HepG2 (cell line): ENCODE measurements at regions not wholly inside any gene's neighbourhood (a gene's known extent, or its start where the extent isn't known, plus 50 kb on each side); places are given as distances from the start of the nearest gene placed in this dataset.

Experiments used
- CHCHD3 ChIP-seq: sonication (generic); formaldehyde crosslinking; IDR thresholded peaks from 2 replicates; pipeline ENCODE4 v1.8.0; 2022; ENCODE audit warnings: mild to moderate bottlenecking, missing genetic modification reagents, moderate library complexity
- CHD2 ChIP-seq: IDR thresholded peaks from 2 replicates; pipeline ENCODE4 v1.6.1; 2011; ENCODE audit warnings: low read depth, low read length, improper control_type of control experiment
- MIER2 ChIP-seq: IDR thresholded peaks from 2 replicates; pipeline ENCODE4 v1.6.1; 2016; ENCODE audit warnings: missing biosample characterization, missing genetic modification reagents
- NFE2L2 ChIP-seq: fragments of 150-350 bp; IDR thresholded peaks from 2 replicates; pipeline ENCODE4 v1.6.1; 2014; ENCODE audit warnings: low read length
- NKX3-1 ChIP-seq: sonication (generic); formaldehyde crosslinking; IDR thresholded peaks from 2 replicates; pipeline ENCODE4 v1.5.0; 2020; ENCODE audit warnings: missing genetic modification reagents
- SIX4 ChIP-seq: sonication (generic); formaldehyde crosslinking; IDR thresholded peaks from 2 replicates; pipeline ENCODE4 v1.4.0; 2020; ENCODE audit warnings: missing genetic modification reagents
- ZNF256 ChIP-seq: sonication (generic); formaldehyde crosslinking; conservative IDR thresholded peaks from 2 replicates; pipeline ENCODE4 v1.4.0; 2020; ENCODE audit warnings: missing genetic modification reagents
- ZNF460 ChIP-seq: sonication (generic); formaldehyde crosslinking; IDR thresholded peaks from 2 replicates; pipeline ENCODE4 v1.5.1; 2020; ENCODE audit warnings: missing genetic modification reagents, mild to moderate bottlenecking, borderline replicate concordance
- TF ChIP-seq, protein P1 (sequence below): sonication (generic); formaldehyde crosslinking; IDR thresholded peaks from one replicate; pipeline ENCODE4 v1.5.1; 2020; ENCODE audit warnings: mild to moderate bottlenecking, missing genetic modification reagents; ENCODE audit errors: not compliant biosample characterization
- TF ChIP-seq, protein P2 (sequence below): sonication (generic); formaldehyde crosslinking; IDR thresholded peaks from 2 replicates; pipeline ENCODE4 v1.5.0; 2020; ENCODE audit warnings: mild to moderate bottlenecking, missing genetic modification reagents, borderline replicate concordance
- TF ChIP-seq, protein P3 (sequence below): sonication (generic); formaldehyde crosslinking; conservative IDR thresholded peaks from 2 replicates; pipeline ENCODE4 v1.5.0; 2020; ENCODE audit warnings: missing genetic modification reagents
- TF ChIP-seq, protein P4 (sequence below), 2 experiments: sonication (generic) in 1 of 2; formaldehyde crosslinking in 1 of 2; IDR thresholded peaks; 2 replicates each; pipeline versions ENCODE4 v1.6.1 to v1.9.0; 2014 to 2022; ENCODE audit warnings: antibody characterized with exemption in 1 of 2, borderline replicate concordance in 1 of 2, inconsistent platforms in 1 of 2, low read depth in 1 of 2, missing genetic modification reagents in 1 of 2

DNA sequence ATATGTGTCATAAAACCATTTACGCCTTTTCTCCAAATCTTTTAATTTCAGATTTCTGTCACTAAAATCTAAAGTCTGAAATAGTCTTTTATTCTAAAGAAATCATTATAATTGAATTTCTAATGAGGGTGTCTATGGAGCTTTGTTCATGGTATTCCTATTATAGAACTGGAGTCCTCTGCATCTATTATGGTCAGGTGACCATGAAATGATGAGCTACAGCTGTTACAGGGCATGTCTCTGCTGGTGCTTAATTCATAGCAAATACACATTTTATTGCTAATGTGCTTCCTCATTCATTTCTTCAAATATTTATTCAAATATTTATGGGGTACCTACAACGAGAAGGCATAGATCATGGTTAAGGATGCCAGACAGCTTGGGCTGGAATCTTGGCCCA is 126.1 kb downstream of the NAA11 start (continued):
- TF ChIP-seq, protein P1, sequence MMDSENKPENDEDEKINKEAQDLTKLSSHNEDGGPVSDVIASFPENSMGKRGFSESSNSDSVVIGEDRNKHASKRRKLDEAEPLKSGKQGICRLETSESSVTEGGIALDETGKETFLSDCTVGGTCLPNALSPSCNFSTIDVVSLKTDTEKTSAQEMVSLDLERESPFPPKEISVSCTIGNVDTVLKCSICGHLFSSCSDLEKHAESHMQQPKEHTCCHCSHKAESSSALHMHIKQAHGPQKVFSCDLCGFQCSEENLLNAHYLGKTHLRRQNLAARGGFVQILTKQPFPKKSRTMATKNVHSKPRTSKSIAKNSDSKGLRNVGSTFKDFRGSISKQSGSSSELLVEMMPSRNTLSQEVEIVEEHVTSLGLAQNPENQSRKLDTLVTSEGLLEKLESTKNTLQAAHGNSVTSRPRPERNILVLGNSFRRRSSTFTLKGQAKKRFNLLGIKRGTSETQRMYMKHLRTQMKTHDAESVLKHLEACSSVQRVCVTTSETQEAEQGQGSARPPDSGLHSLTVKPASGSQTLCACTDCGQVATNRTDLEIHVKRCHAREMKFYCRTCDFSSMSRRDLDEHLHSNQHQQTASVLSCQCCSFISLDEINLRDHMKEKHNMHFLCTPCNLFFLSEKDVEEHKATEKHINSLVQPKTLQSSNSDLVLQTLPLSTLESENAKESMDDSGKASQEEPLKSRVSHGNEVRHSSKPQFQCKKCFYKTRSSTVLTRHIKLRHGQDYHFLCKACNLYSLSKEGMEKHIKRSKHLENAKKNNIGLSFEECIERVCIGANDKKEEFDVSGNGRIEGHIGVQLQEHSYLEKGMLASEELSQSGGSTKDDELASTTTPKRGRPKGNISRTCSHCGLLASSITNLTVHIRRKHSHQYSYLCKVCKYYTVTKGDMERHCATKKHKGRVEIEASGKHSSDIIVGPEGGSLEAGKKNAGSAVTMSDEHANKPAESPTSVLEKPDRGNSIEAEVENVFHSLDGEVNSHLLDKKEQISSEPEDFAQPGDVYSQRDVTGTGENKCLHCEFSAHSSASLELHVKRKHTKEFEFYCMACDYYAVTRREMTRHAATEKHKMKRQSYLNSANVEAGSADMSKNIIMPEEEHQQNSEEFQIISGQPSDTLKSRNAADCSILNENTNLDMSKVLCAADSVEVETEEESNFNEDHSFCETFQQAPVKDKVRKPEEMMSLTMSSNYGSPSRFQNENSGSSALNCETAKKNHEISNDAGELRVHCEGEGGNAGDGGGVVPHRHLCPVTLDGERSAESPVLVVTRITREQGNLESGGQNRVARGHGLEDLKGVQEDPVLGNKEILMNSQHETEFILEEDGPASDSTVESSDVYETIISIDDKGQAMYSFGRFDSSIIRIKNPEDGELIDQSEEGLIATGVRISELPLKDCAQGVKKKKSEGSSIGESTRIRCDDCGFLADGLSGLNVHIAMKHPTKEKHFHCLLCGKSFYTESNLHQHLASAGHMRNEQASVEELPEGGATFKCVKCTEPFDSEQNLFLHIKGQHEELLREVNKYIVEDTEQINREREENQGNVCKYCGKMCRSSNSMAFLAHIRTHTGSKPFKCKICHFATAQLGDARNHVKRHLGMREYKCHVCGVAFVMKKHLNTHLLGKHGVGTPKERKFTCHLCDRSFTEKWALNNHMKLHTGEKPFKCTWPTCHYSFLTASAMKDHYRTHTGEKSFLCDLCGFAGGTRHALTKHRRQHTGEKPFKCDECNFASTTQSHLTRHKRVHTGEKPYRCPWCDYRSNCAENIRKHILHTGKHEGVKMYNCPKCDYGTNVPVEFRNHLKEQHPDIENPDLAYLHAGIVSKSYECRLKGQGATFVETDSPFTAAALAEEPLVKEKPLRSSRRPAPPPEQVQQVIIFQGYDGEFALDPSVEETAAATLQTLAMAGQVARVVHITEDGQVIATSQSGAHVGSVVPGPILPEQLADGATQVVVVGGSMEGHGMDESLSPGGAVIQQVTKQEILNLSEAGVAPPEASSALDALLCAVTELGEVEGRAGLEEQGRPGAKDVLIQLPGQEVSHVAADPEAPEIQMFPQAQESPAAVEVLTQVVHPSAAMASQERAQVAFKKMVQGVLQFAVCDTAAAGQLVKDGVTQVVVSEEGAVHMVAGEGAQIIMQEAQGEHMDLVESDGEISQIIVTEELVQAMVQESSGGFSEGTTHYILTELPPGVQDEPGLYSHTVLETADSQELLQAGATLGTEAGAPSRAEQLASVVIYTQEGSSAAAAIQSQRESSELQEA (CRISPR knock-in tag), result no peak
- TF ChIP-seq, protein P2, sequence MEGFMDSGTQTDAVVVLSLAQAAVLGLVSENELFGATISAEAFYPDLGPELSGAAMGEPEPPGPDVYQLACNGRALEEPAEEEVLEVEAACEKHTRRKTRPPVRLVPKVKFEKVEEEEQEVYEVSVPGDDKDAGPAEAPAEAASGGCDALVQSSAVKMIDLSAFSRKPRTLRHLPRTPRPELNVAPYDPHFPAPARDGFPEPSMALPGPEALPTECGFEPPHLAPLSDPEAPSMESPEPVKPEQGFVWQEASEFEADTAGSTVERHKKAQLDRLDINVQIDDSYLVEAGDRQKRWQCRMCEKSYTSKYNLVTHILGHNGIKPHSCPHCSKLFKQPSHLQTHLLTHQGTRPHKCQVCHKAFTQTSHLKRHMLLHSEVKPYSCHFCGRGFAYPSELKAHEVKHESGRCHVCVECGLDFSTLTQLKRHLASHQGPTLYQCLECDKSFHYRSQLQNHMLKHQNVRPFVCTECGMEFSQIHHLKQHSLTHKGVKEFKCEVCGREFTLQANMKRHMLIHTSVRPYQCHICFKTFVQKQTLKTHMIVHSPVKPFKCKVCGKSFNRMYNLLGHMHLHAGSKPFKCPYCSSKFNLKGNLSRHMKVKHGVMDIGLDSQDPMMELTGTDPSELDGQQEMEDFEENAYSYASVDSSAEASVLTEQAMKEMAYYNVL (CRISPR knock-in tag), result no peak
- TF ChIP-seq, protein P3, sequence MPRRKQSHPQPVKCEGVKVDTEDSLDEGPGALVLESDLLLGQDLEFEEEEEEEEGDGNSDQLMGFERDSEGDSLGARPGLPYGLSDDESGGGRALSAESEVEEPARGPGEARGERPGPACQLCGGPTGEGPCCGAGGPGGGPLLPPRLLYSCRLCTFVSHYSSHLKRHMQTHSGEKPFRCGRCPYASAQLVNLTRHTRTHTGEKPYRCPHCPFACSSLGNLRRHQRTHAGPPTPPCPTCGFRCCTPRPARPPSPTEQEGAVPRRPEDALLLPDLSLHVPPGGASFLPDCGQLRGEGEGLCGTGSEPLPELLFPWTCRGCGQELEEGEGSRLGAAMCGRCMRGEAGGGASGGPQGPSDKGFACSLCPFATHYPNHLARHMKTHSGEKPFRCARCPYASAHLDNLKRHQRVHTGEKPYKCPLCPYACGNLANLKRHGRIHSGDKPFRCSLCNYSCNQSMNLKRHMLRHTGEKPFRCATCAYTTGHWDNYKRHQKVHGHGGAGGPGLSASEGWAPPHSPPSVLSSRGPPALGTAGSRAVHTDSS, result no peak
- no peak for TF ChIP-seq SIX4 (CRISPR knock-in tag)
- TF ChIP-seq CHCHD3 (CRISPR knock-in tag), result no peak
- TF ChIP-seq ZNF460 (CRISPR knock-in tag), result no peak
- TF ChIP-seq ZNF256 (CRISPR knock-in tag), result no peak
- no peak for TF ChIP-seq NFE2L2
- no peak for TF ChIP-seq NKX3-1 (CRISPR knock-in tag)
- no peak for TF ChIP-seq CHD2
- TF ChIP-seq MIER2 (CRISPR knock-in tag), result no peak
- TF ChIP-seq, protein P4, sequence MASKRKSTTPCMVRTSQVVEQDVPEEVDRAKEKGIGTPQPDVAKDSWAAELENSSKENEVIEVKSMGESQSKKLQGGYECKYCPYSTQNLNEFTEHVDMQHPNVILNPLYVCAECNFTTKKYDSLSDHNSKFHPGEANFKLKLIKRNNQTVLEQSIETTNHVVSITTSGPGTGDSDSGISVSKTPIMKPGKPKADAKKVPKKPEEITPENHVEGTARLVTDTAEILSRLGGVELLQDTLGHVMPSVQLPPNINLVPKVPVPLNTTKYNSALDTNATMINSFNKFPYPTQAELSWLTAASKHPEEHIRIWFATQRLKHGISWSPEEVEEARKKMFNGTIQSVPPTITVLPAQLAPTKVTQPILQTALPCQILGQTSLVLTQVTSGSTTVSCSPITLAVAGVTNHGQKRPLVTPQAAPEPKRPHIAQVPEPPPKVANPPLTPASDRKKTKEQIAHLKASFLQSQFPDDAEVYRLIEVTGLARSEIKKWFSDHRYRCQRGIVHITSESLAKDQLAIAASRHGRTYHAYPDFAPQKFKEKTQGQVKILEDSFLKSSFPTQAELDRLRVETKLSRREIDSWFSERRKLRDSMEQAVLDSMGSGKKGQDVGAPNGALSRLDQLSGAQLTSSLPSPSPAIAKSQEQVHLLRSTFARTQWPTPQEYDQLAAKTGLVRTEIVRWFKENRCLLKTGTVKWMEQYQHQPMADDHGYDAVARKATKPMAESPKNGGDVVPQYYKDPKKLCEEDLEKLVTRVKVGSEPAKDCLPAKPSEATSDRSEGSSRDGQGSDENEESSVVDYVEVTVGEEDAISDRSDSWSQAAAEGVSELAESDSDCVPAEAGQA (IDR thresholded peaks at IDR 0.05; ENCODE audit: low read depth), result no peak
- TF ChIP-seq, protein P4 (CRISPR knock-in tag; IDR thresholded peaks at IDR 0.05; ENCODE audit: borderline replicate concordance), result no peak
